ENCODE measurements at regions not wholly inside any gene's neighbourhood (a gene's known extent, or its start where the extent isn't known, plus 50 kb on each side); places are given as distances from the start of the nearest gene placed in this dataset.

- no peaks in the 10 kb centered on the region; the same call in 1 of the 2 replicates for H3K4me1 ChIP-seq (ENCODE audit: insufficient read depth, low read length)
- H3K9ac ChIP-seq (ENCODE audit: low read depth, low read length): no peak overlapping the region
- no peaks in the 10 kb centered on the region for H3K9me3 ChIP-seq (ENCODE audit: control insufficient read depth, insufficient read depth, low read length)
- H3K36me3 ChIP-seq (ENCODE audit: insufficient read depth, low read length): no peaks in the 10 kb centered on the region
Measured at GRCh38 chr1:234735476-234735875, 125.5 kb upstream of the IRF2BP2 start.

GRCh38 chr1:234734869-234735268, 124.9 kb upstream of the IRF2BP2 start:
- H3K4me1 ChIP-seq (ENCODE audit: insufficient read depth, low read length): no peaks in the 10 kb centered on the region; the same call in 1 of the 2 replicates
- no peak overlapping the region for H3K9ac ChIP-seq (ENCODE audit: low read depth, low read length)
- H3K36me3 ChIP-seq (ENCODE audit: insufficient read depth, low read length): no peaks in the 10 kb centered on the region
- H3K9me3 ChIP-seq (ENCODE audit: control insufficient read depth, insufficient read depth, low read length): no peaks in the 10 kb centered on the region

- Histone ChIP-seq H3K36me3 (ENCODE audit: insufficient read depth, low read length) (no peaks in the 10 kb centered on the region), H3K9me3 (ENCODE audit: control insufficient read depth, insufficient read depth, low read length) (no peaks in the 10 kb centered on the region), H3K4me1 (ENCODE audit: insufficient read depth, low read length) (no peaks in the 10 kb centered on the region; the same call in 1 of the 2 replicates), H3K9ac (ENCODE audit: low read depth, low read length) (no peak overlapping the region)
Measured at GRCh38 chr1:234734412-234734835, 124.4 kb upstream of the IRF2BP2 start.

GRCh38 chr1:234733427-234733826, 123.4 kb upstream of the IRF2BP2 start:
- H3K9me3 ChIP-seq (ENCODE audit: control insufficient read depth, insufficient read depth, low read length): no peaks in the 10 kb centered on the region
- no peak overlapping the region for H3K9ac ChIP-seq (ENCODE audit: low read depth, low read length)
- no peaks in the 10 kb centered on the region for H3K36me3 ChIP-seq (ENCODE audit: insufficient read depth, low read length)
- H3K4me1 ChIP-seq (ENCODE audit: insufficient read depth, low read length): no peaks in the 10 kb centered on the region; the same call in 1 of the 2 replicates

- Histone ChIP-seq H3K9ac (ENCODE audit: low read depth, low read length) (no peak overlapping the region), H3K36me3 (ENCODE audit: insufficient read depth, low read length) (no peaks in the 10 kb centered on the region), H3K9me3 (ENCODE audit: control insufficient read depth, insufficient read depth, low read length) (no peaks in the 10 kb centered on the region), H3K4me1 (ENCODE audit: insufficient read depth, low read length) (no peaks in the 10 kb centered on the region; the same call in 1 of the 2 replicates)
Measured at GRCh38 chr1:234732671-234733390, 122.9 kb upstream of the IRF2BP2 start.

- no peak overlapping the region for H3K9ac ChIP-seq (ENCODE audit: low read depth, low read length)
- peaks cover 5% of the 10 kb centered on the region for H3K4me1 ChIP-seq (ENCODE audit: insufficient read depth, low read length)
- H3K36me3 ChIP-seq (ENCODE audit: insufficient read depth, low read length): no peaks in the 10 kb centered on the region
- H3K9me3 ChIP-seq (ENCODE audit: control insufficient read depth, insufficient read depth, low read length): no peaks in the 10 kb centered on the region
Measured at GRCh38 chr1:234732260-234732659, 122.3 kb upstream of the IRF2BP2 start.

- no peak overlapping the region for H3K9ac ChIP-seq (ENCODE audit: low read depth, low read length)
- peaks cover 12% of the 10 kb centered on the region for H3K4me1 ChIP-seq (ENCODE audit: insufficient read depth, low read length)
- no peaks in the 10 kb centered on the region for H3K36me3 ChIP-seq (ENCODE audit: insufficient read depth, low read length)
- no peaks in the 10 kb centered on the region for H3K9me3 ChIP-seq (ENCODE audit: control insufficient read depth, insufficient read depth, low read length)
Measured at GRCh38 chr1:234731569-234732085, 121.6 kb upstream of the IRF2BP2 start.

- H3K9ac ChIP-seq (ENCODE audit: low read depth, low read length): no peak overlapping the region
- no peaks in the 10 kb centered on the region for H3K9me3 ChIP-seq (ENCODE audit: control insufficient read depth, insufficient read depth, low read length)
- H3K4me1 ChIP-seq (ENCODE audit: insufficient read depth, low read length): peaks cover 18% of the 10 kb centered on the region
- H3K36me3 ChIP-seq (ENCODE audit: insufficient read depth, low read length): no peaks in the 10 kb centered on the region
Measured at GRCh38 chr1:234730770-234731568, 121.0 kb upstream of the IRF2BP2 start.

- Histone ChIP-seq H3K36me3 (ENCODE audit: insufficient read depth, low read length) (no peaks in the 10 kb centered on the region), H3K4me1 (ENCODE audit: insufficient read depth, low read length) (peaks cover 24% of the 10 kb centered on the region), H3K9me3 (ENCODE audit: control insufficient read depth, insufficient read depth, low read length) (no peaks in the 10 kb centered on the region), H3K9ac (ENCODE audit: low read depth, low read length) (no peak overlapping the region)
Measured at GRCh38 chr1:234730475-234730769, 120.4 kb upstream of the IRF2BP2 start.

- Histone ChIP-seq H3K9me3 (ENCODE audit: control insufficient read depth, insufficient read depth, low read length) (no peaks in the 10 kb centered on the region), H3K36me3 (ENCODE audit: insufficient read depth, low read length) (no peaks in the 10 kb centered on the region), H3K9ac (ENCODE audit: low read depth, low read length) (no peak overlapping the region), H3K4me1 (ENCODE audit: insufficient read depth, low read length) (peaks cover 29% of the 10 kb centered on the region)
Measured at GRCh38 chr1:234729561-234730474, 119.8 kb upstream of the IRF2BP2 start.

- H3K9me3 ChIP-seq (ENCODE audit: control insufficient read depth, insufficient read depth, low read length): no peaks in the 10 kb centered on the region
- H3K36me3 ChIP-seq (ENCODE audit: insufficient read depth, low read length): no peaks in the 10 kb centered on the region
- peaks cover 36% of the 10 kb centered on the region for H3K4me1 ChIP-seq (ENCODE audit: insufficient read depth, low read length)
- no peak overlapping the region for H3K9ac ChIP-seq (ENCODE audit: low read depth, low read length)
Measured at GRCh38 chr1:234728740-234729139, 118.8 kb upstream of the IRF2BP2 start.

- H3K9me3 ChIP-seq (ENCODE audit: control insufficient read depth, insufficient read depth, low read length): no peaks in the 10 kb centered on the region
- H3K9ac ChIP-seq (ENCODE audit: low read depth, low read length): peak overlapping the region; percentile 17; the same call in 1 of the 2 replicates
- H3K4me1 ChIP-seq (ENCODE audit: insufficient read depth, low read length): peaks cover 50% of the 10 kb centered on the region
- H3K36me3 ChIP-seq (ENCODE audit: insufficient read depth, low read length): no peaks in the 10 kb centered on the region
Measured at GRCh38 chr1:234727018-234727940, 117.3 kb upstream of the IRF2BP2 start.

GRCh38 chr1:234726359-234726943, 116.5 kb upstream of the IRF2BP2 start:
- no peaks in the 10 kb centered on the region for H3K9me3 ChIP-seq (ENCODE audit: control insufficient read depth, insufficient read depth, low read length)
- H3K9ac ChIP-seq (ENCODE audit: low read depth, low read length): no peak overlapping the region
- no peaks in the 10 kb centered on the region for H3K36me3 ChIP-seq (ENCODE audit: insufficient read depth, low read length)
- H3K4me1 ChIP-seq (ENCODE audit: insufficient read depth, low read length): peaks cover 55% of the 10 kb centered on the region
